ENCODE measurements at regions not wholly inside any gene's neighbourhood (a gene's known extent, or its start where the extent isn't known, plus 50 kb on each side); places are given as distances from the start of the nearest gene placed in this dataset.

DNA sequence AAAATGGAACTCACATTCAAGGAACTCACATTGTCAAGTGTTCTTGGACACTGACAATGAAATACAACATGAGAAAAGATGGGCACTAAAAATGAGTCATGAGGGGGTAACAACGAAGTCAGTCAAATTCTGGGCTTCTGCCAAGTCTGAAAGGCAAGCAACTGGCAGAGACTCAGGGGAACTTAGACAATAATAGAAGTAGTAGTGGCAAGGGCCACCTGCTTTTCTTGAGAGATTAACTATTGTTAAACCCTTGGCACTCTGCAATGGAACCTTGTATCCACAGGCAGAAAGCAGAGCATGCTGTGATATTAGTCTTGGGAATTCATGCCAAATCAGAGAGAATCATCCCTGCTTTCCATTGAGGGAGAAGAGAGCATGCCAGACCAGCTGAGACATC, 382.6 kb upstream of the CDH2 start:
- ChIA-PET POLR2A (ENCODE audit: low non-redundant PET) (no interaction called here), CTCF (no interaction called here)
- no peaks in the 10 kb centered on the region for H3K9me3 ChIP-seq (ENCODE audit: low read depth, low read length, poor library complexity, severe bottlenecking)
- H3K27ac ChIP-seq (ENCODE audit: low read depth, low read length, poor library complexity, severe bottlenecking), result no peak overlapping the region
- H3K4me1 ChIP-seq (ENCODE audit: insufficient read depth, low read length, poor library complexity, severe bottlenecking), result peaks cover 7% of the 10 kb centered on the region
- H3K36me3 ChIP-seq (ENCODE audit: insufficient read depth, low read length, poor library complexity, severe bottlenecking), result no peaks in the 10 kb centered on the region
- H3K4me3 ChIP-seq (ENCODE audit: low read depth, low read length, poor library complexity, severe bottlenecking), result no peak overlapping the region
- no TSS peak for BruUV-seq (replicated peaks)
- no peaks in the 10 kb centered on the region for H3K27me3 ChIP-seq (replicated peaks; ENCODE audit: insufficient read depth, low read depth, low read length, poor library complexity)
- TF ChIP-seq, protein P1, sequence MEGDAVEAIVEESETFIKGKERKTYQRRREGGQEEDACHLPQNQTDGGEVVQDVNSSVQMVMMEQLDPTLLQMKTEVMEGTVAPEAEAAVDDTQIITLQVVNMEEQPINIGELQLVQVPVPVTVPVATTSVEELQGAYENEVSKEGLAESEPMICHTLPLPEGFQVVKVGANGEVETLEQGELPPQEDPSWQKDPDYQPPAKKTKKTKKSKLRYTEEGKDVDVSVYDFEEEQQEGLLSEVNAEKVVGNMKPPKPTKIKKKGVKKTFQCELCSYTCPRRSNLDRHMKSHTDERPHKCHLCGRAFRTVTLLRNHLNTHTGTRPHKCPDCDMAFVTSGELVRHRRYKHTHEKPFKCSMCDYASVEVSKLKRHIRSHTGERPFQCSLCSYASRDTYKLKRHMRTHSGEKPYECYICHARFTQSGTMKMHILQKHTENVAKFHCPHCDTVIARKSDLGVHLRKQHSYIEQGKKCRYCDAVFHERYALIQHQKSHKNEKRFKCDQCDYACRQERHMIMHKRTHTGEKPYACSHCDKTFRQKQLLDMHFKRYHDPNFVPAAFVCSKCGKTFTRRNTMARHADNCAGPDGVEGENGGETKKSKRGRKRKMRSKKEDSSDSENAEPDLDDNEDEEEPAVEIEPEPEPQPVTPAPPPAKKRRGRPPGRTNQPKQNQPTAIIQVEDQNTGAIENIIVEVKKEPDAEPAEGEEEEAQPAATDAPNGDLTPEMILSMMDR (conservative IDR thresholded peaks at IDR 0.05; ENCODE audit: low read depth, low read length), result no peak
- TF ChIP-seq EZH2 (IDR thresholded peaks at IDR 0.05; ENCODE audit: borderline replicate concordance, low read depth, low read length, poor library complexity, severe bottlenecking), result no peak
- intact Hi-C loops (cut with micrococcal nuclease; ENCODE audit: unreplicated experiment), result no loop called here
- DNase-seq (ENCODE audit: low spot score), result peak; percentile 78

DNA sequence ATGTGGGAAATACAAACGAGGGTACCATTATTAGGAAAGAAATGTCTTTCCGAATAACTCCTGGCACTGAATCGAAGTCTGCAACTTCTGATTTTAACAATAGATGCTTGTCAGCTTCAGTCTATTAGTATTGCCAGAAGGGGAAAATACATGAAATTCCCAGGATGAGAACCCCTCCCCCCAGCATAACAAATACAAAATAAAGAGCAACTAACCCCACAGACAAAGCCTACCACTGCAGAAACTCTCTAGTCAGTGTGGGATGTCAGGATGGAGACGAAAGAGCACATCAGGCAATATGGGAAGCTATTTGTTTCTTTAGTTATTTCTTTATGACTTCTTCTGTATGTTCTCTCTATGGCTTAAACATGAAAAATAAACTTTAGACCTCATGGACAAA, 365.0 kb upstream of the CDH2 start:
- TF ChIP-seq, protein P1 (conservative IDR thresholded peaks at IDR 0.05; ENCODE audit: low read depth, low read length), result no peak
- no peak for TF ChIP-seq EZH2 (IDR thresholded peaks at IDR 0.05; ENCODE audit: borderline replicate concordance, low read depth, low read length, poor library complexity, severe bottlenecking)
- DNase-seq (ENCODE audit: low spot score), result no peak
- H3K27ac ChIP-seq (ENCODE audit: low read depth, low read length, poor library complexity, severe bottlenecking), result no peak overlapping the region
- H3K4me3 ChIP-seq (ENCODE audit: low read depth, low read length, poor library complexity, severe bottlenecking), result no peak overlapping the region
- no peaks in the 10 kb centered on the region for H3K4me1 ChIP-seq (ENCODE audit: insufficient read depth, low read length, poor library complexity, severe bottlenecking)
- no peaks in the 10 kb centered on the region for H3K36me3 ChIP-seq (ENCODE audit: insufficient read depth, low read length, poor library complexity, severe bottlenecking)
- CTCF ChIA-PET, result no interaction called here
- intact Hi-C loops (cut with micrococcal nuclease; ENCODE audit: unreplicated experiment), result no loop called here
- POLR2A ChIA-PET (ENCODE audit: low non-redundant PET), result no interaction called here
- no peaks in the 10 kb centered on the region for H3K27me3 ChIP-seq (replicated peaks; ENCODE audit: insufficient read depth, low read depth, low read length, poor library complexity)
- H3K9me3 ChIP-seq (ENCODE audit: low read depth, low read length, poor library complexity, severe bottlenecking), result no peaks in the 10 kb centered on the region
- no TSS peak for BruUV-seq (replicated peaks)

DNA sequence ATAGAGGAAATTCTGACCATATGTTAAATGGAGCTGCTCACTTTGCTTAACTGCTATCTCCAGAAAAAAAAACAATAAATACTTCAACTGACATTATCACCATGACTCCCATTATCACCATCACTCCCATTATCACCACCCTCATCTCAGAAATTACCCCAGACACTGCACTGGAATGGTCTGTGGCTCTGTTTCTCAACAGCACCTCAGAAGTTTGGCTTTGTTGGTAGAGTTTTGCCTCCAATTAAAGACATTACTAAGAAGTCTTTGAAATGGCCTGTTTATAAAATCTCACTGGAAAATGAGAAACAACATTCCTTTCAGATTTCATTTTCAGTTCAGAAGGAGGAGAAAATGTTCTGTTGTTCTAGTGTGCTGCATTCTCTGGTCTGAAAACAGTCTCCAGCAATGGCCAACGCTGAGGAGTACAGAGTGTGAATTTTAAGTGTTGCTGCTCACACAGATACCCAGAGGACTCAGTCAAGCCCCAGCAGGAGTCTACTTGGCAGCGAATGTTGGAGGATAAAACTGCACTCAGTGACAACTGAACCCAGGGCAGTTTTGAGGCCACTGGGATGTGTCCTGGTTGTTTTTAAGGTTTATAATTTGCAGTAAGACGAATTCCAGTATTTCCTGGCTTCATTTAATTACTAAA, 364.5 kb upstream of the CDH2 start:
- no peak overlapping the region for H3K4me3 ChIP-seq (ENCODE audit: low read depth, low read length, poor library complexity, severe bottlenecking)
- no peaks in the 10 kb centered on the region for H3K27me3 ChIP-seq (replicated peaks; ENCODE audit: insufficient read depth, low read depth, low read length, poor library complexity)
- DNase-seq (ENCODE audit: low spot score), result no peak
- H3K9me3 ChIP-seq (ENCODE audit: low read depth, low read length, poor library complexity, severe bottlenecking), result no peaks in the 10 kb centered on the region
- ChIA-PET POLR2A (ENCODE audit: low non-redundant PET) (no interaction called here), CTCF (no interaction called here)
- H3K36me3 ChIP-seq (ENCODE audit: insufficient read depth, low read length, poor library complexity, severe bottlenecking), result no peaks in the 10 kb centered on the region
- no peak for TF ChIP-seq EZH2 (IDR thresholded peaks at IDR 0.05; ENCODE audit: borderline replicate concordance, low read depth, low read length, poor library complexity, severe bottlenecking)
- TF ChIP-seq, protein P1 (conservative IDR thresholded peaks at IDR 0.05; ENCODE audit: low read depth, low read length), result no peak
- intact Hi-C loops (cut with micrococcal nuclease; ENCODE audit: unreplicated experiment), result no loop called here
- H3K4me1 ChIP-seq (ENCODE audit: insufficient read depth, low read length, poor library complexity, severe bottlenecking), result no peaks in the 10 kb centered on the region
- no peak overlapping the region for H3K27ac ChIP-seq (ENCODE audit: low read depth, low read length, poor library complexity, severe bottlenecking)
- BruUV-seq (replicated peaks), result no TSS peak

Measured in A673 (cell line).